Medulla oblongata (tissue), 1 donor: ENCODE measurements at regions not wholly inside any gene's neighbourhood (a gene's known extent, or its start where the extent isn't known, plus 50 kb on each side); places are given as distances from the start of the nearest gene placed in this dataset.
"Not testable (repeated sequence)": the region's sequence is repeated elsewhere in the genome, so short reads cannot be mapped to it uniquely, and the experiment has no call there.

ENCODE experiments used
- DNase-seq: peaks from one replicate; pipeline ENCODE4 v3.0.0-alpha.2; 2015; ENCODE audit errors: extremely low spot score

DNA sequence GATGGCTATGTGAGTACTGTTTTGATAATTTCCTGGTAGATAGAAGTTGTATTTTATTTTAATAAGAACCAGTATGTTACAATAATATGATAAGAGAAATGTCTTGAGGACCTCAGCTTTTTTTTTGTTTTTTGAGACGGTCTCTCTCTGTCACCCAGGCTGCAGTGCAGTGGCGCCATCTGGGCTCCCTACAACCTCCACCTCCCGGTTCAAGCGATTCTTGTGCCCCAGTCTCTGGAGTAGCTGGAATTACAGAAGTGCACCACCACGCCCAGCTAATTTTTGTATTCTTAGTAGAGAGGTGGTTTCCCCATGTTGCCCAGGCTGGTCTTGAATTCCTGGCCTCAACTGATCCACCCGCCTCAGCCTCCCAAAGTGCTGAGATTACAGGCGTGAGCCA is 968.1 kb upstream of the ADGRL4 start:
- DNase-seq = no peak

DNA sequence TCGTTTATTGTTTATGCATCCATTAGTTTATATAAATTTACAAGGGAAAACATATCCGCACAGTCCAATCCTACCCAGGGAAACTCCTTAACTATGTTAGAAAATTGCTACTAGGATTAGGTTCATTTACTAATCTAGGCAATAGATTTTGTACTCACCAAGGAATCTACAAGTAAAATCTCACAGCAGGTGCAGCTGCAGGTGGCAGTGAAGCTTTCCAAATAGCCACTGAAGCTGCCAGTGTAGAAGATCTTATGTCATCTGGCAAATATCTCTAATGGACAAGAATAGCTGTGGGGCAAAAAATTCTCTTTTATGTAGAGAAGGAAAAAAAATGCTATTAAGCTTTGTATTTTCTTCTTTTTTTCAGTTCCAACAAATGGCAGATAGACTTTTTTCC is 963.4 kb upstream of the ADGRL4 start:
- DNase-seq = no peak

- DNase-seq = no peak
Measured at GRCh38 chr1:79966438-79966837, 959.9 kb upstream of the ADGRL4 start.

GRCh38 chr1:79959635-79960034 is 953.1 kb upstream of the ADGRL4 start:
- DNase-seq = no peak

DNA sequence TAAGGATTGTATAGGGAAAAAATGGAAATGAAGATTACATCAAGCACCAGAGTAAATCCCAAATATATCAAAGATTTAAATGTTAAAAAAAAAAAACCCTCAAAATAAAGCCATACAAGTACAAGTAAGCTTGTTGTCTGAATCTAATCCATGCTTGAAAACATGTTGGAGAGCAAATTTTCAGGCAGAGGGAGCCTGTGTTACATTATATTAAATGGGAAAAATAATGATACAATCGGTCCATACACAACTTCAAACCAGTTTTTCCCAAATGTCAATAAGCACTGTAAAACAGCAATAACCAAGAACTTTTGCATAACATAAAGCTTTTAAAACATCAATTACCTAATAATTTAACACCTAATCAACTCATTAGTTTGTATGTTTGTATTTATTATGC is 949.4 kb upstream of the ADGRL4 start:
- DNase-seq = no peak

- DNase-seq = no peak
Measured at GRCh38 chr1:79950511-79950910, 944.0 kb upstream of the ADGRL4 start.

DNA sequence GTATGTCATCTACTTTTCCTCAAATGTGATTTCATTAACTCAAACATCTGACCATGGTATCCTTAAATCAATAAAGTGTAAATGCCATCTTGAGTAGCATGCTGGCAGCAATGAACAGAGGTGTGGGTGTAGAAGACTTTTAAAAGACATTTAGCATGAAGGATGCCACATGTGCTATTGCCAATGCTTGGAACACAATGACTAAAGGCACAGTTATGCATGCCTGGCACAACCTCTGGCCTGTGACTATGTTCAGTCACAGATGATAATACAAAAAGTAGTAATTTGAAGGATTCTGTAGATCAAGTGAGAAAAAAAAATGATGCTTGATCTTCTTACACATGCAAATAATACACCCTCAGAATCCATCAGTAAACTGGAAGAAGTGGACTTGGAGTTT is 938.9 kb upstream of the ADGRL4 start:
- no peak for DNase-seq

GRCh38 chr1:79929356-79929755 is 922.8 kb upstream of the ADGRL4 start:
- no peak for DNase-seq

DNA sequence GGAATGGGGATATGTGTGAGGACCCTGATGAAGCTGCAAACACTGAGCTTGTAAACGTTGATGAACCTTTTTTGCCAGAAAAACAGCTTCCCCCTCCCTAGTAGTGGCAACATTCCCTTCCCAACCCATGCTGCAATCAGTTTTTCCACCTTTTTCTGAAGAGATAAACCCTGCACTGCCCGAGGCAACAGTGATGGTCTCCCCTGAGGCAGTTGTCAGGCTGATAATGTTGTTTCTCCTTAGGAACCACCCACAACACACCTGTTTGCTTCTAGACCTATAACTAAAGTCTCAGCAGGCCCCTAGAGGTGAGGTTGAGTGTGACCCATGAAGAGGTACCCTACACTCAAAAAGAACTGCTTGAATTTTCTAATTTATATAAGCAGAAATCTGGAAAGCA is 922.4 kb upstream of the ADGRL4 start:
- no peak for DNase-seq

DNA sequence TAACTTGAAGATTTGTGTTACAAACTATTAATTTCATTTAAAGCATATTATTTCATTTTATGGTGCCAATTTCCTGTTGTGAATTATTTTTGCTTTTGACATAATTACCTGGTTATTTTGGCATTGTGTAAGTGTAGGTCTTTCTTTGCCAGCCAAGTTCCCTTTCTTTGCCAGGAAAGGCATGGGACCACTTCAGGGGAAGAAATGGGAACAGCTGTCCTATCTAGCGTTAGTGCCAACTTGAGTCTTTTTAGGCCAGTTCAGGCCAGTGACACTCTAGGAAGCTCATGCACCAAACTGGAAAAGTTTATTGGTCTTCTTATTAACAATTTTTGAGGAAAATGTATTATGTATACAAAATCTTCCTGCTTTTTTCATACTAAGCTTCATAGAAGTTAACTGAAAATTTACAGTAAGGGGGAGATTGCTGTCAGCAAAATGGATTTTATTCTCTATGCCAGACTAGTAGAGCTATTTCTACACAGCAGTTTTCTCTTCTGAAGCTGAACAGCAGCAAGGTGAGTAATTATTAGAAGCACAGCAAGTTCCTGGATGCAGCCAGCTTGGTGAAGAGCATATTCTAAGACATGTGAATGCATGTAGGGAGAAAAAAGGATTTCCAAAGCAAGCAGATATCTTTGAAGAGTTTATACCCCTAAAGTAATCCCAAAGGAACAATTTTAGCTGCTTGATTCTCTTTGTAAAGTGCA is 914.6 kb upstream of the ADGRL4 start:
- no peak for DNase-seq

GRCh38 chr1:79914896-79915295 is 908.4 kb upstream of the ADGRL4 start:
- no peak for DNase-seq

DNA sequence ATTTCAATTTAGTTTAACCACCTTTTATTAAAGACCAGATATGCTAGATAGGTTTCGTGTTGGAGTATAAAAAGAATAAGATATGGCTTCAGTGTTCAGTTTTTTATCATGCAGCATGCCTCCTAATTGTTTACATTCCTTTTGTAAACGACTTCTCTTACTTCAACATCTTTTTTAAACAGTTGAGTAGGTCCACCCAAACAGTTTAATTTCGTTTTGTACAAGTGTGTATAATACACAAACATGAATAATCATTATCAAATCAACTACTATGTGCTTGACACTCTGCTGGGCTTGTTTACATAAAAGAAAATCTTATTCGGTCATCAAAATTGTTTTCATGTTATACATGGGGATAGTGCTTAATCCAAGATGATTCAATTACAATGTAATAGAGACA is 906.3 kb upstream of the ADGRL4 start:
- no peak for DNase-seq

- no peak for DNase-seq
Measured at GRCh38 chr1:79903321-79903720, 896.8 kb upstream of the ADGRL4 start.

- DNase-seq = no peak
Measured at GRCh38 chr1:79902418-79902817, 895.9 kb upstream of the ADGRL4 start.

DNA sequence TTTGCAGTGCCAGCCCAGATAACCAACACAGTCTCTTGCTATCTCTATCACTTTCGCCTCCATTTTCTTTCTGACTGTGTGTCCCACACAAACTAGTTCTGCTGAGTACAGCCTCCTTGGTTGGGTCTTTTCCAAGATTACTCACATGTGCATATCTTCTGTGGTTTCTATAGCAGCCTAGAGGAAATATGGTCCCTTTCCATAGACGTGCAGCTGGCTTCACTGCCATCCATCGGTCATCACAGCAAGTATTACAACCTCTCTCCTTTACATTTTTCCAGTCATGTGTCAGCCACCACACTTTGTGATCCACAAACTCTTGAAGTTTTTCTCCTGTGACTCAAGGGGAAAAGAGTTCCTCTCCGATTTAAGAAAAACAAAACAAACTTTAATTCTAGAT is 893.4 kb upstream of the ADGRL4 start:
- DNase-seq = no peak

GRCh38 chr1:79896140-79896539 is 889.6 kb upstream of the ADGRL4 start:
- no peak for DNase-seq

DNA sequence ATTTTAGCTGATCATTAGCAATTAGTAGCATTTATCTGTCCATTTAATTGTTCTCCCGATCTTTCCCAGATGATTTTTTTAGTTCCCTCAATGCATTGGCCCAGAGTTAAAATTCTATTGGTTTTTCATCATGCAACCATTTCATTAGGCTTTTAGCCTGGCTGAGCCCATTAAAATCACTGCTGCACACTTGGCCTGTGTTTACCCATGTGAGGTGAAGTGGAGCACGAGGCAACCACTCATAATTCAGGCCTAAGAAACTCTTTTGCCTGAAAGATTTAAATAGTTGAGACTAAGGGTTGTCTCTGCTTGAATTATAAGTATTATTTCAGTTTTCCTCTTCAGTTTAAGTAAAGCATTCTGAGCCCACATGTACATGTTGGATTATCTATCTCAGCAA is 889.0 kb upstream of the ADGRL4 start:
- no peak for DNase-seq

DNA sequence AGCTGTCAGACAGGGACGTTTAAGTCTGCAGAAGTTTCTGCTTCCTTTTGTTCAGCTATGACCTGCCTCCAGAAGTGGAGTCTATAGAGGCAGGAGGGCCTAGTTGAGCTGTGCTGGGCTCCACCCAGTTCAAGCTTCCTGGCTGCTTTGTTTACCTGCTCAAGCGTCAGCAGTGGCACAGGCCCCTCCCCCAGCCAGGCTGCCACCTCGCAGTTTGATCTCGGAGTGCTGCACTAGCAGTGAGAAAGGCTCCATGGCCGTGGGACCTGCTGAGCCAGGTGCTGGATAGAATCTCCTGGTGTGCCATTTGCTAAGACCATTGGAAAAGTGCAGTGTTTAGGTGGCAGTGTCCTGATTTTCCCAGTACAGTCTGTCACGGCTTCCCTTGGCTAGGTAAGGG is 887.6 kb upstream of the ADGRL4 start:
- not testable (repeated sequence) for DNase-seq

- DNase-seq = no peak
Measured at GRCh38 chr1:79887059-79887458, 880.5 kb upstream of the ADGRL4 start.

- DNase-seq = no peak
Measured at GRCh38 chr1:79885101-79885500, 878.6 kb upstream of the ADGRL4 start.

DNA sequence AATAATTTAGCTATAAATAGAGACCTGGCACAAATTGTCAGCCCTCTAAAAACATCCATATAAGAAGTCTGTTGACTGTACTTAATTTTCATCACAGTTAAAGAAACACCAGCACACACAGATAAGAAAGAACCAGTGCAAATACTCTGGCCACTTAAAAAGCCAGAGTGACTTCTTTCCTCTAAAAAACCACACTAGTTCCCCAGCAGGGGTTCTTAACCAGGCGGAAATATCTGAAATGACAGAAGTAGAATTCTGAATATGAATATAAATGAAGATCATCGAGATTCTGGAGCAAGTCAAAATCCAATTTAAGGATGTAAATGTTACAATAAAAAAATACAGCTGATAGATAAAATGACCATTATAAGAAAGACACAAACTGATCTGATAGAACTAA is 870.6 kb upstream of the ADGRL4 start:
- no peak for DNase-seq

DNA sequence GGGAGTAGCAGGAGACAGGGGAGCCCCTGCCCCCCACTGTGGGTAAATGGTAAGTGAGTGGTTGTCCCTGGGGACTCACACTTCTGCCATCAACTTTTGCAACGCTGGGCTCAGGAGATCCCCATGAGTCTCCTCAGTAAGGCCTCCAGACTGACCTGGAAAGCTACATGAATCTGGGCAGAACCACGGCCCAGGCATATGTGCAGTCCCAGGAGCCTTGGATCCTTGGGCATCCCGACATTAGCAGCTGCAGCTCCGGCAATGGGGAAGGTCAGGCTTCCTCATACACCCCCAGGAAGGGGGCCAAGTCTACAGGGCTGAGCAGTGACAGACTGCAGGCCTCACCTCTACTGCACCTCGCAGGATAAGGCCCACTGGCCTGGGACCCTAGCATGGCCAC is 868.7 kb upstream of the ADGRL4 start:
- no peak for DNase-seq

DNA sequence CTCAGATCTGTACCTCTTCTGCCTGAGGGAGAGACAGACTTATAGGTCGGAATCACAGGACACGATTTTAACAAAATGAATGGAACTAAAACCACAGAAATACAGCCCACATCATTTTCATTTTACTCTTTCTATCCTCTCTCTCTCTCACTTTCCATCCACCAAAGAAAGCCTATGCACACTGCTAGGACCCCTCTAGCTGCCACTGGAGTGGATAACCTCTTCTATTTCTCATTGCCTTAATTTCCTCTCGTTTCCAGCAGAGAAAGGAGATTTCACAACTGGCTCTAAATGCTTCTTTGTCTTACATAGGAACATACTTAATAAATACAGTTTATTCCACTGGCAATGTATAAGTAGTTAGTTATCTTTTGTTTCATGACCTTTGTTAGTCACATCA is 867.8 kb upstream of the ADGRL4 start:
- no peak for DNase-seq

DNA sequence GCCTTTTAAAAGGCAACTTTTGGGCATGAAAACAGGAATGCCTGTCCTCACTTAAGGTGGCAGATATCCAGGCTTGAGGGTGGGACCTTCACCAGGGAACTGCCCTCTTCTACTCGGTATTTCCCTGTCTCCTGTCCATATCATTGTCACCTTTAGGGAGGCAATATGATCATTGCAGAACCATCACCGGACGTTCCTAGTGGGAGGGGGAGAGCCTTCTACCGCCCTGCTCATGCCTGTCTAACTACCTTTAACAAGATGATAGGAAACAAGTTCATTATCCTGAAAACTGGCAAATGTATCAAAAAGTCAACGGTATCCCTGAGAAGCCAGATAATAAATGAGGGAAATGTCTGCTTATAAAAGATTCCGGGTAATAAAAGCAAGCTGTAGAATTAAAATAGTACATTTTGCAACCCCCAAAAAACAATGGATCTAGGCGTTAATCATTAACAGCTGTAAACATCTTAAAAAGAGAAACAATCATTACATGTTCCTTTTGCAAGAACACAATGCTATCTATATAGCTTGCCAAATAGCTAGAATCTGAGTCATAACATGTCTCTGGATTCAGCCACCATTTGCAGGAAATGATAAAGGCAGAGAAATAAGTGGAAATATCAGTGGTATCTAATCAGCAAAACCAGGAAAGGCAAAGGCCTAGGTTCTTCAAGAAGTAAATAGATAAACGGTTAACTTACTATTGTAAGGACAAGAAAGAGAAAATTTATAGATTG is 852.9 kb upstream of the ADGRL4 start:
- DNase-seq = no peak
